B cell (primary cell): ENCODE measurements at regions not wholly inside any gene's neighbourhood (a gene's known extent, or its start where the extent isn't known, plus 50 kb on each side); places are given as distances from the start of the nearest gene placed in this dataset.

ENCODE experiments used
- CTCF ChIP-seq: fragments of 200-600 bp; IDR thresholded peaks from one replicate; pipeline ENCODE4 v1.8.0; 2022; ENCODE audit warnings: antibody characterized with exemption, mild to moderate bottlenecking
- EZH2 ChIP-seq: IDR thresholded peaks from 2 replicates; pipeline ENCODE4 v1.6.1; 2012; ENCODE audit warnings: borderline replicate concordance, low read depth, mild to moderate bottlenecking, moderate library complexity, low read length; ENCODE audit not compliant: insufficient read depth, poor library complexity, severe bottlenecking

DNA sequence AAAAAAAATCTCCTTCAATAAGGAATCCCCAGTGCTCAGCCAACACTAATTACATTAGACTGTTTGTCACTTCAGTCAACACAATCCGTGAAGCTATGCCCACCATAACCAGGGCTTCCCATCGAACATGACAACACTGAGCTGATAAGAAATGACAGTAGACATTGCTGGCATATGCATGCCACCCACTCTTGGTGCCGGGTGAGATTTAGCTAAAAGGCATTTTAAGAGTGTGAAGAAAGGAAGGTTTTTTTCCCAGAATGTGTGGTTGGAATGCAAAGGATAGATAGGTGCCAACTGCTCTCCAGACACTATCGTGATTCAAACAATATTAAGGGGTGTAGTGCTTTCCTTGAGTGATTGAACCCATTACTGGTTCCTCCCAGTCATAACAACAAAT lies 344.0 kb upstream of the LMCD1 start:
- TF ChIP-seq CTCF: no peak
- no peak for TF ChIP-seq EZH2
